GM18951 (cell line): ENCODE measurements at regions not wholly inside any gene's neighbourhood (a gene's known extent, or its start where the extent isn't known, plus 50 kb on each side); places are given as distances from the start of the nearest gene placed in this dataset.

ENCODE experiments used
- POLR2A ChIP-seq: IDR thresholded peaks from 4 replicates; pipeline ENCODE4 v1.6.1; 2011; ENCODE audit warnings: mild to moderate bottlenecking; ENCODE audit not compliant: insufficient read length, insufficient read depth; ENCODE audit errors: extremely low read depth
- in situ Hi-C: fragments of 300-500 bp; cut with MboI; formaldehyde crosslinking; loops from one replicate; pipeline ENCODE4 v1.12.0; 2022; ENCODE audit warnings: low sequenced_read_pairs, mixed read lengths, inconsistent platforms; ENCODE audit not compliant: unreplicated experiment

- TF ChIP-seq POLR2A = no peak
- in situ Hi-C loops = no loop called here
These were observed 413.7 kb upstream of the FAM98A start for GRCh38 chr2:34012715-34013302.

- TF ChIP-seq POLR2A = no peak
- in situ Hi-C loops = no loop called here
These were observed 412.6 kb upstream of the FAM98A start for GRCh38 chr2:34011684-34012083.

- no peak for TF ChIP-seq POLR2A
- in situ Hi-C loops = no loop called here
These were observed 406.8 kb upstream of the FAM98A start for GRCh38 chr2:34005901-34006300.

- in situ Hi-C loops = no loop called here
- no peak for TF ChIP-seq POLR2A
These were observed 405.8 kb upstream of the FAM98A start for GRCh38 chr2:34004936-34005335.

GRCh38 chr2:34003795-34004194, 404.7 kb upstream of the FAM98A start:
- in situ Hi-C loops = no loop called here
- no peak for TF ChIP-seq POLR2A

GRCh38 chr2:34001557-34001956, 402.5 kb upstream of the FAM98A start:
- TF ChIP-seq POLR2A = no peak
- in situ Hi-C loops = no loop called here

- in situ Hi-C loops = no loop called here
- TF ChIP-seq POLR2A = no peak
These were observed 385.0 kb upstream of the FAM98A start for GRCh38 chr2:33984131-33984530.

GRCh38 chr2:33978471-33978870, 379.4 kb upstream of the FAM98A start:
- in situ Hi-C loops = no loop called here
- TF ChIP-seq POLR2A = no peak

- in situ Hi-C loops = no loop called here
- no peak for TF ChIP-seq POLR2A
These were observed 376.4 kb upstream of the FAM98A start for GRCh38 chr2:33975498-33975897.

GRCh38 chr2:33967103-33967502, 368.0 kb upstream of the FAM98A start:
- TF ChIP-seq POLR2A = no peak
- in situ Hi-C loops = no loop called here

GRCh38 chr2:33958591-33958990, 359.5 kb upstream of the FAM98A start:
- no peak for TF ChIP-seq POLR2A
- in situ Hi-C loops = no loop called here

GRCh38 chr2:33949371-33949770, 350.3 kb upstream of the FAM98A start:
- in situ Hi-C loops = no loop called here
- TF ChIP-seq POLR2A = no peak

- in situ Hi-C loops = no loop called here
These were observed 347.1 kb upstream of the FAM98A start for GRCh38 chr2:33946193-33946592.

GRCh38 chr2:33933203-33933602, 334.1 kb upstream of the FAM98A start:
- no peak for TF ChIP-seq POLR2A
- in situ Hi-C loops = no loop called here

More at GRCh38 chr2:33946193-33946592, 347.1 kb upstream of the FAM98A start:
- no peak for TF ChIP-seq POLR2A

- in situ Hi-C loops = no loop called here
- TF ChIP-seq POLR2A = no peak
These were observed 332.1 kb upstream of the FAM98A start for GRCh38 chr2:33931164-33931563.

GRCh38 chr2:33929467-33929866, 330.4 kb upstream of the FAM98A start:
- in situ Hi-C loops = no loop called here

More at GRCh38 chr2:33929467-33929866, 330.4 kb upstream of the FAM98A start:
- TF ChIP-seq POLR2A = no peak
